ENCODE measurements at regions not wholly inside any gene's neighbourhood (a gene's known extent, or its start where the extent isn't known, plus 50 kb on each side); places are given as distances from the start of the nearest gene placed in this dataset.

DNA sequence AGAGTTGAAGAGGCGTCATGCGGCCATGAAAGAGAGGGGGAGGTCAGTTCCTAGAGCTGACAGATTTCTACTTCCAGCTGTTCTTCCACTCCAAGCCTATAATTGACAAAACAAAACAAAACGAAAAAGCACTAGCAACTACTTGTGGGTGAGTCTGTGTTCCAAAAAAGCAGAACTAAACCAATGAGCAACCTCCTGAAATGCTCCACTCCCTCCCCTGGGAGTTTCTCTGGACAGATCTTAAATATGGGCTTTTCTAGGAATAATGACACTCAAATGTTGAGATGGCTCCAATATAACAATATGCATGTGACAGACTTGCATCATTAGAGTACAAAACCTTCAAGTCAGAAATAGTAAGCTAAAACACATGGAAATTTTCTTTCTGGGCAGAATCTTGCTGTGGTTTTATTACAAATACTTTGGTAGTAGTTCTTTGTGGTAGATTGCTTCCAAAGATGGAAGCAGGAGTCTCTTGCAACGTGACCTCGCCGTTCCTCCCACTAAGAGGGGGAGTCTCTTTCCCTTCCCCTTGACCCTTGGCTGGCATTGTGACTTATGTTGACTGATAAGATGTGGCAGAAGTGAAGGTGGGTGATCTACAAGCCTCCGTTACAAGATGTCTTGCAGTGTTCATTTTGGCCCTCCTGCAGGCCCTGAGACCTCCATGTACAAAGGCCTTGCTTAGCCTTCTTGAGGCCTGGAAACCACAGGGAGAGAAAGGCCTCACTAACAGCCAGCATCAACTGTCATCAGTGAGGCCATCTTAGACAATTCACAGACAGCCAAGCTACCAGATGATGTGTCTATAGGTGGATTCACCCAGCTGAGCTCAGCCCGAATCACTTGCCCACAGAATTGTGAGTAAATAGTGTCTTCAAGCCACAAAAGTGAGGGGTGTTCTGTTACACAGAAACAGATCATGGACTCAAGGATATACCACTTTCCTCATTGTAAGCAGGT lies 173.1 kb upstream of the RFC3 start:
- H4K8ac ChIP-seq (ENCODE audit: low read depth in 2 of 2, low read length in 2 of 2) = peak overlapping the region; percentile 68 to 85; a peak in 3 of 4 replicates
- no peaks in the 10 kb centered on the region for H3K36me3 ChIP-seq (ENCODE audit: control insufficient read depth, insufficient read depth, low read length)
- ChIA-PET CTCF (no interaction called here), POLR2A (ENCODE audit: unreplicated experiment) (no interaction called here)
- H3K27me3 ChIP-seq (ENCODE audit: control insufficient read depth, insufficient read depth, low read length) = no peaks in the 10 kb centered on the region
- H3K56ac ChIP-seq (ENCODE audit: extremely low read depth, insufficient read depth, low read length) = no peak overlapping the region
- peaks cover 21% of the 10 kb centered on the region for H3K9me1 ChIP-seq (ENCODE audit: insufficient read depth, low read length)
- intact Hi-C loops (cut with micrococcal nuclease) (loop anchor here (5.0 kb wide), 1 partner anchor 77 kb away; no protein-coding TSS in a partner anchor), dilution Hi-C loops (cut with HindIII; ENCODE audit: low sequenced_read_pairs, unreplicated experiment) (no loop called here), in situ Hi-C loops (cut with MboI; ENCODE audit: low sequenced_read_pairs) (no loop called here)
- no peak overlapping the region for H3K4me2 ChIP-seq (ENCODE audit: low read depth, low read length)
- H2BK120ac ChIP-seq (ENCODE audit: low read depth, low read length) = peak overlapping the region; percentile 92; the same call in 1 of the 2 replicates
- no peak overlapping the region for H2AK9ac ChIP-seq (replicated peaks; ENCODE audit: low read depth, low read length, poor library complexity)
- H3K4me3 ChIP-seq (ENCODE audit: insufficient read depth, low read depth, low read length) = no peak overlapping the region
- H4K20me1 ChIP-seq (ENCODE audit: insufficient read depth, low read length) = no peaks in the 10 kb centered on the region
- H3K27ac ChIP-seq (ENCODE audit: insufficient read depth, low read length) = peak overlapping the region; percentile 78; the same call in 1 of the 2 replicates
- peak overlapping the region; percentile 29; the same call in 1 of the 2 replicates for H3K23ac ChIP-seq (ENCODE audit: low read depth, low read length)
- DNase-seq = peak; percentile 4
- BruUV-seq (replicated peaks) = no TSS peak
- peak overlapping the region; percentile 69; the same call in 1 of the 2 replicates for H2BK20ac ChIP-seq (ENCODE audit: low read depth, low read length)
- peaks cover 28% of the 10 kb centered on the region for H3K4me1 ChIP-seq (ENCODE audit: control insufficient read depth, insufficient read depth, low read length)
- H3K9ac ChIP-seq (ENCODE audit: low read depth, low read length) = no peak overlapping the region
- H2BK5ac ChIP-seq (ENCODE audit: low read depth, low read length, poor library complexity, severe bottlenecking) = peak overlapping the region; percentile 94
- H3K14ac ChIP-seq (replicated peaks; ENCODE audit: low read depth, low read length) = peak overlapping the region; percentile 78
- WGBS, 2 experiments (ENCODE audit: extremely low coverage in 2 of 2, insufficient read length in 1 of 2) = no CpG with 5 or more reads among the region's 8 CpGs
- no peaks in the 10 kb centered on the region for H3K79me1 ChIP-seq (ENCODE audit: low read depth in 1 of 2, low read length in 2 of 2)
- no peak overlapping the region for H2AFZ ChIP-seq (replicated peaks; ENCODE audit: low read length, poor library complexity)
- peak overlapping the region; percentile 94 for H3K18ac ChIP-seq (ENCODE audit: low read depth, low read length)
- peak overlapping the region; percentile 91 for H2AK5ac ChIP-seq (ENCODE audit: low read depth, low read length)
- TF ChIP-seq MXI1 (IDR thresholded peaks at IDR 0.05; ENCODE audit: borderline replicate concordance, low read depth, low read length) = no peak
- no peak for TF ChIP-seq NFE2L2 (IDR thresholded peaks at IDR 0.05; ENCODE audit: low read depth, low read length)
- no peak for TF ChIP-seq MAZ (IDR thresholded peaks at IDR 0.05; ENCODE audit: borderline replicate concordance, low read depth, low read length)
- TF ChIP-seq RFX5 (IDR thresholded peaks at IDR 0.05; ENCODE audit: low read depth, low read length) = no peak
- TF ChIP-seq, protein P1, sequence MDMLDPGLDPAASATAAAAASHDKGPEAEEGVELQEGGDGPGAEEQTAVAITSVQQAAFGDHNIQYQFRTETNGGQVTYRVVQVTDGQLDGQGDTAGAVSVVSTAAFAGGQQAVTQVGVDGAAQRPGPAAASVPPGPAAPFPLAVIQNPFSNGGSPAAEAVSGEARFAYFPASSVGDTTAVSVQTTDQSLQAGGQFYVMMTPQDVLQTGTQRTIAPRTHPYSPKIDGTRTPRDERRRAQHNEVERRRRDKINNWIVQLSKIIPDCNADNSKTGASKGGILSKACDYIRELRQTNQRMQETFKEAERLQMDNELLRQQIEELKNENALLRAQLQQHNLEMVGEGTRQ (IDR thresholded peaks at IDR 0.05; ENCODE audit: low read depth, low read length) = no peak
- no peak for TF ChIP-seq MAFK (IDR thresholded peaks at IDR 0.05; ENCODE audit: low read depth, low read length)
- TF ChIP-seq FOS (IDR thresholded peaks at IDR 0.05; ENCODE audit: low read depth, low read length) = no peak
- no peak for TF ChIP-seq CHD1 (IDR thresholded peaks at IDR 0.05; ENCODE audit: low read depth, low read length)
- peak overlapping the region; percentile 87 for H3K4ac ChIP-seq (ENCODE audit: low read depth, low read length)
- H3K9me3 ChIP-seq (ENCODE audit: control insufficient read depth, insufficient read depth, low read length) = no peaks in the 10 kb centered on the region
- H4K5ac ChIP-seq (ENCODE audit: low read depth, low read length) = peak overlapping the region; percentile 88
- no peak for ATAC-seq (ENCODE audit: low read depth)
- H4K91ac ChIP-seq (ENCODE audit: insufficient read depth, low read depth, low read length) = peak overlapping the region; percentile 64
- peak overlapping the region; percentile 81; the same call in 2 of the 3 replicates for H2BK15ac ChIP-seq (ENCODE audit: low read depth, low read length)

Measured in IMR-90 (cell line).